H9 (cell line): ENCODE measurements at regions not wholly inside any gene's neighbourhood (a gene's known extent, or its start where the extent isn't known, plus 50 kb on each side); places are given as distances from the start of the nearest gene placed in this dataset.

ENCODE experiments used
- DNase-seq: peaks from one replicate; pipeline ENCODE4 v3.0.0-alpha.2; 2017
- H2AFZ ChIP-seq: one replicate; pipeline ENCODE4 v1.6.1; 2013; ENCODE audit warnings: mild to moderate bottlenecking, low read length, control low read depth, moderate library complexity
- H2AK5ac ChIP-seq: 2 replicates; pipeline ENCODE4 v1.6.1; 2013; ENCODE audit warnings: low read length, control low read depth, mixed read lengths; ENCODE audit not compliant: insufficient read length
- H2BK120ac ChIP-seq: one replicate; pipeline ENCODE4 v1.6.1; 2013; ENCODE audit warnings: low read depth, mild to moderate bottlenecking, low read length, control low read depth, inconsistent platforms; ENCODE audit not compliant: poor library complexity, severe bottlenecking
- H2BK12ac ChIP-seq: 2 replicates; pipeline ENCODE4 v1.6.1; 2013; ENCODE audit warnings: low read length, control low read depth, mixed read lengths, low read depth; ENCODE audit not compliant: insufficient read length
- H2BK15ac ChIP-seq: 2 replicates; pipeline ENCODE4 v1.6.1; 2013; ENCODE audit warnings: low read depth, low read length, control low read depth
- H2BK20ac ChIP-seq: one replicate; pipeline ENCODE4 v1.6.1; 2013; ENCODE audit warnings: low read depth, mild to moderate bottlenecking, low read length, control low read depth, inconsistent platforms; ENCODE audit not compliant: poor library complexity, severe bottlenecking
- H2BK5ac ChIP-seq: 2 replicates; pipeline ENCODE4 v1.6.1; 2013; ENCODE audit warnings: low read length, control low read depth, mixed read lengths; ENCODE audit not compliant: insufficient read length
- H3K14ac ChIP-seq: 2 replicates; pipeline ENCODE4 v1.6.1; 2013; ENCODE audit warnings: low read length, control low read depth; ENCODE audit not compliant: insufficient read depth
- H3K18ac ChIP-seq: 2 replicates; pipeline ENCODE4 v1.6.1; 2013; ENCODE audit warnings: low read depth, mild to moderate bottlenecking, mixed read lengths, low read length, control low read depth; ENCODE audit not compliant: insufficient read length
- H3K23ac ChIP-seq: 2 replicates; pipeline ENCODE4 v1.6.1; 2013; ENCODE audit warnings: low read length, control low read depth, mixed read lengths, low read depth; ENCODE audit not compliant: insufficient read length
- H3K23me2 ChIP-seq: 2 replicates; pipeline ENCODE4 v1.6.1; 2013; ENCODE audit warnings: low read depth, mild to moderate bottlenecking, mixed read lengths, low read length, control low read depth; ENCODE audit not compliant: insufficient read length, poor library complexity, severe bottlenecking
- H3K27ac ChIP-seq: 2 replicates; pipeline ENCODE4 v1.5.1; 2013; ENCODE audit warnings: low read length, control low read depth, mixed read lengths, low read depth; ENCODE audit not compliant: insufficient read length
- H3K27me3 ChIP-seq: 2 replicates; pipeline ENCODE4 v1.6.1; 2013; ENCODE audit warnings: low read length, control low read depth, inconsistent platforms; ENCODE audit not compliant: insufficient read depth
- H3K4ac ChIP-seq: 2 replicates; pipeline ENCODE4 v1.6.1; 2013; ENCODE audit warnings: low read depth, mild to moderate bottlenecking, control low read depth, inconsistent platforms, low read length, moderate library complexity
- H3K4me1 ChIP-seq: 2 replicates; pipeline ENCODE4 v1.6.1; 2013; ENCODE audit warnings: low read length, control low read depth, inconsistent platforms; ENCODE audit not compliant: insufficient read depth
- H3K4me2 ChIP-seq: 2 replicates; pipeline ENCODE4 v1.6.1; 2013; ENCODE audit warnings: low read length, control low read depth, mixed read lengths; ENCODE audit not compliant: insufficient read length, insufficient read depth
- H3K56ac ChIP-seq: 2 replicates; pipeline ENCODE4 v1.6.1; 2013; ENCODE audit warnings: low read depth, mild to moderate bottlenecking, mixed read lengths, low read length, control low read depth; ENCODE audit not compliant: insufficient read length
- H3K79me1 ChIP-seq: 2 replicates; pipeline ENCODE4 v1.6.1; 2013; ENCODE audit warnings: low read depth, mild to moderate bottlenecking, moderate library complexity, low read length, control low read depth, inconsistent platforms; ENCODE audit not compliant: insufficient read depth, poor library complexity, severe bottlenecking
- H3K79me2 ChIP-seq: 2 replicates; pipeline ENCODE4 v1.6.1; 2013; ENCODE audit warnings: low read length, control low read depth, inconsistent platforms; ENCODE audit not compliant: insufficient read depth
- H3K9ac ChIP-seq: 2 replicates; pipeline ENCODE4 v1.6.1; 2013; ENCODE audit warnings: low read length, control low read depth, mixed read lengths; ENCODE audit not compliant: insufficient read length; ENCODE audit errors: extremely low read depth
- H3K9me3 ChIP-seq: one replicate; pipeline ENCODE4 v1.6.1; 2013; ENCODE audit warnings: low read depth, low read length, inconsistent platforms; ENCODE audit not compliant: control insufficient read depth
- H3T11ph ChIP-seq: one replicate; pipeline ENCODE4 v1.6.1; 2013; ENCODE audit warnings: mild to moderate bottlenecking, low read length, control low read depth, inconsistent platforms
- H4K20me1 ChIP-seq: one replicate; pipeline ENCODE4 v1.6.1; 2013; ENCODE audit not compliant: control insufficient read depth, insufficient read length, insufficient read depth
- H4K5ac ChIP-seq: 2 replicates; pipeline ENCODE4 v1.6.1; 2013; ENCODE audit warnings: low read depth, mild to moderate bottlenecking, mixed read lengths, low read length, control low read depth; ENCODE audit not compliant: insufficient read length
- H4K8ac ChIP-seq: replicated peaks from 2 replicates; pipeline ENCODE4 v1.6.1; 2013; ENCODE audit warnings: low read length, control low read depth, mixed read lengths, low read depth; ENCODE audit not compliant: insufficient read length
- H4K91ac ChIP-seq: 2 replicates; pipeline ENCODE4 v1.6.1; 2013; ENCODE audit warnings: low read depth, mild to moderate bottlenecking, moderate library complexity, mixed read lengths, low read length, control low read depth; ENCODE audit not compliant: insufficient read length
- H3K27ac Mint-ChIP-seq, 3 experiments: 2 replicates in 2 of 3; 3 replicates in 1 of 3; pipeline ENCODE4 v1.8.0; 2020 to 2021; ENCODE audit warnings: mixed read lengths in 3 of 3, mild to moderate bottlenecking in 1 of 3, moderate library complexity in 1 of 3
- H3K27me3 Mint-ChIP-seq: 2 replicates; pipeline ENCODE4 v1.8.0; 2021; ENCODE audit warnings: low read depth, mild to moderate bottlenecking, moderate library complexity, mixed read lengths
- H3K36me3 Mint-ChIP-seq, 3 experiments: 2 replicates in 2 of 3; 3 replicates in 1 of 3; pipeline ENCODE4 v1.8.0; 2020 to 2021; ENCODE audit warnings: low read depth in 3 of 3, mixed read lengths in 3 of 3; ENCODE audit not compliant: insufficient read depth in 1 of 3
- H3K4me1 Mint-ChIP-seq, 2 experiments: 2 replicates each; pipeline ENCODE4 v1.8.0; 2020; ENCODE audit warnings: mixed read lengths in 2 of 2
- H3K4me3 Mint-ChIP-seq, 2 experiments: 2 replicates in 1 of 2; 3 replicates in 1 of 2; pipeline ENCODE4 v1.8.0; 2020 to 2021; ENCODE audit warnings: mild to moderate bottlenecking in 2 of 2, mixed read lengths in 2 of 2, moderate library complexity in 1 of 2
- H3K9me3 Mint-ChIP-seq, 2 experiments: 2 replicates in 1 of 2; 3 replicates in 1 of 2; pipeline ENCODE4 v1.8.0; 2020; ENCODE audit warnings: mild to moderate bottlenecking in 2 of 2, mixed read lengths in 2 of 2, moderate library complexity in 1 of 2
- WGBS: extraction: QIAGEN DNeasy Blood & Tissue Kit; methylation state at CpG from one replicate; pipeline ENCODE4 v1.1.7; 2013; ENCODE audit warnings: missing lambda C conversion rate, low lambda C conversion rate, mixed read lengths; ENCODE audit not compliant: insufficient read length; ENCODE audit errors: extremely low coverage; 5-methylcytosine and 5-hydroxymethylcytosine counted together
- TF ChIP-seq, protein P1 (sequence below): fragments of 200-600 bp; sonication (generic); conservative IDR thresholded peaks from 3 replicates; pipeline ENCODE4 v1.8.0; 2021; ENCODE audit warnings: antibody characterized with exemption, mild to moderate bottlenecking

DNA sequence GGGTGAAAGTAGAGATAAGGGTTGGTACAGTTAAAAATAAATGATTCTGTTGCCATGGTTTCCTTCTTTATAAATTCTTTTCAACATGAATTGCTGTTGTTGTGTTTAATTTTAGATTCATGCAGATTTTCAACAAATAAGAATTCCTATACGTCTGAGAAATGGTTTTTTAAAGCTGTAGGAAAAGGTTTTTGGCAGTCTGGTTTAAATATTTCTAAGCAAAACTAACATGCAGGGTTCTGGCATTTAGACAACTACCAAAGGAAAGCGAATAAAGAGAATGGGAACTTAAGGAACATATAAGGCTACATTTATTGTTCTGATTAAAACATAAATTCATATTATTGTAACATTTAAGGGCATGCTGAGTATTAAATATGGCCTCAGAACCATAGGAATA, 203.0 kb upstream of the MIR17HG start:
- no peaks in the 10 kb centered on the region for H3K79me1 ChIP-seq
- Mint-ChIP-seq H3K36me3 (no peaks in the 10 kb centered on the region), H3K4me3 (no peak overlapping the region), H3K4me1 (peaks cover 9% of the 10 kb centered on the region in 2 experiments), H3K27me3 (no peaks in the 10 kb centered on the region), H3K9me3 (no peaks in the 10 kb centered on the region), H3K27ac (no peak overlapping the region)
- no peak overlapping the region for H3K14ac ChIP-seq
- no peaks in the 10 kb centered on the region for H3K9me3 ChIP-seq
- no peak overlapping the region for H3T11ph ChIP-seq
- no peak overlapping the region for H2BK5ac ChIP-seq
- H3K27me3 ChIP-seq, result no peaks in the 10 kb centered on the region
- H4K8ac ChIP-seq, result no peak overlapping the region
- H3K23me2 ChIP-seq, result no peaks in the 10 kb centered on the region
- no peak overlapping the region for H3K27ac ChIP-seq
- TF ChIP-seq, protein P1, sequence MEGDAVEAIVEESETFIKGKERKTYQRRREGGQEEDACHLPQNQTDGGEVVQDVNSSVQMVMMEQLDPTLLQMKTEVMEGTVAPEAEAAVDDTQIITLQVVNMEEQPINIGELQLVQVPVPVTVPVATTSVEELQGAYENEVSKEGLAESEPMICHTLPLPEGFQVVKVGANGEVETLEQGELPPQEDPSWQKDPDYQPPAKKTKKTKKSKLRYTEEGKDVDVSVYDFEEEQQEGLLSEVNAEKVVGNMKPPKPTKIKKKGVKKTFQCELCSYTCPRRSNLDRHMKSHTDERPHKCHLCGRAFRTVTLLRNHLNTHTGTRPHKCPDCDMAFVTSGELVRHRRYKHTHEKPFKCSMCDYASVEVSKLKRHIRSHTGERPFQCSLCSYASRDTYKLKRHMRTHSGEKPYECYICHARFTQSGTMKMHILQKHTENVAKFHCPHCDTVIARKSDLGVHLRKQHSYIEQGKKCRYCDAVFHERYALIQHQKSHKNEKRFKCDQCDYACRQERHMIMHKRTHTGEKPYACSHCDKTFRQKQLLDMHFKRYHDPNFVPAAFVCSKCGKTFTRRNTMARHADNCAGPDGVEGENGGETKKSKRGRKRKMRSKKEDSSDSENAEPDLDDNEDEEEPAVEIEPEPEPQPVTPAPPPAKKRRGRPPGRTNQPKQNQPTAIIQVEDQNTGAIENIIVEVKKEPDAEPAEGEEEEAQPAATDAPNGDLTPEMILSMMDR, result no peak
- H3K4me2 ChIP-seq, result no peak overlapping the region
- H4K20me1 ChIP-seq, result no peaks in the 10 kb centered on the region
- no peak overlapping the region for H2BK20ac ChIP-seq
- no peak overlapping the region for H2BK15ac ChIP-seq
- H3K9ac ChIP-seq, result no peak overlapping the region
- no peak overlapping the region for H3K56ac ChIP-seq
- no peak overlapping the region for H2AK5ac ChIP-seq
- DNase-seq, result no peak
- no peak overlapping the region for H2BK120ac ChIP-seq
- no peak overlapping the region for H3K23ac ChIP-seq
- H4K5ac ChIP-seq, result no peak overlapping the region
- no CpG with 5 or more reads among the region's 2 CpGs for WGBS
- no peak overlapping the region for H4K91ac ChIP-seq
- H3K18ac ChIP-seq, result no peak overlapping the region
- no peaks in the 10 kb centered on the region for H3K79me2 ChIP-seq
- no peak overlapping the region for H2AFZ ChIP-seq
- H2BK12ac ChIP-seq, result no peak overlapping the region
- H3K4me1 ChIP-seq, result 0 out of 2 replicates have a peak, but pooled peaks cover under 1% of the 10 kb centered on the region
- no peak overlapping the region for H3K4ac ChIP-seq
